K562 (cell line): ENCODE measurements at regions not wholly inside any gene's neighbourhood (a gene's known extent, or its start where the extent isn't known, plus 50 kb on each side); places are given as distances from the start of the nearest gene placed in this dataset.

Experiments used
- CBX5 ChIP-seq: IDR thresholded peaks from 2 replicates; pipeline ENCODE4 v1.6.1; 2014; ENCODE audit warnings: low read depth, borderline replicate concordance
- FOSL1 ChIP-seq: fragments of 200-800 bp; sonication (Bioruptor generic); conservative IDR thresholded peaks from 2 replicates; pipeline ENCODE4 v1.6.1; 2016; ENCODE audit warnings: missing genetic modification characterization, missing compliant biosample characterization
- FUS ChIP-seq: fragments of 200-400 bp; formaldehyde crosslinking; optimal IDR thresholded peaks from 2 replicates; pipeline ENCODE3; 2017; ENCODE audit warnings: low read depth, low read length
- LARP7 ChIP-seq: fragments of 450-650 bp; IDR thresholded peaks from 2 replicates; pipeline ENCODE4 v1.6.1; 2016
- PRPF4 ChIP-seq: fragments of 200-400 bp; formaldehyde crosslinking; IDR thresholded peaks from one replicate; pipeline ENCODE4 v1.6.1; 2017; ENCODE audit warnings: low read length, low read depth, mild to moderate bottlenecking; ENCODE audit not compliant: insufficient read depth, poor library complexity, severe bottlenecking
- RCOR1 ChIP-seq, 2 experiments: IDR thresholded peaks; 2 replicates each; pipeline ENCODE4 v1.6.1; 2012; ENCODE audit warnings: low read depth in 2 of 2, low read length in 2 of 2, borderline replicate concordance in 1 of 2, improper control_type of control experiment in 1 of 2
- ZNF3 ChIP-seq: fragments of 250-450 bp; sonication (Bioruptor Pico); IDR thresholded peaks from 2 replicates; pipeline ENCODE4 v1.5.0; 2021; ENCODE audit warnings: mild to moderate bottlenecking, moderate library complexity
- TF ChIP-seq, protein P1 (sequence below), 2 experiments: fragments of 450-650 bp; IDR thresholded peaks; 2 replicates each; pipeline ENCODE4 v1.6.1; 2016; ENCODE audit warnings: mild to moderate bottlenecking in 2 of 2, borderline replicate concordance in 1 of 2, low read depth in 1 of 2, moderate library complexity in 1 of 2
- TF ChIP-seq, protein P2 (sequence below): fragments of 450-650 bp; IDR thresholded peaks from 2 replicates; pipeline ENCODE4 v1.6.1; 2016; ENCODE audit warnings: antibody characterized with exemption
- TF ChIP-seq, protein P3 (sequence below), 2 experiments: IDR thresholded peaks; 2 replicates each; pipeline ENCODE4 v1.6.1; 2011; ENCODE audit warnings: borderline replicate concordance in 1 of 2, control low read depth in 1 of 2, low read depth in 1 of 2, low read length in 1 of 2, mild to moderate bottlenecking in 1 of 2, mixed read lengths in 1 of 2, moderate library complexity in 1 of 2; ENCODE audit not compliant: insufficient read depth in 1 of 2, insufficient read length in 1 of 2, poor library complexity in 1 of 2, severe bottlenecking in 1 of 2; ENCODE audit errors: extremely low read depth in 1 of 2
- TF ChIP-seq, protein P4 (sequence below): fragments of 150-350 bp; IDR thresholded peaks from 2 replicates; pipeline ENCODE4 v1.6.1; 2014; ENCODE audit warnings: low read depth, mild to moderate bottlenecking, low read length, borderline replicate concordance

DNA sequence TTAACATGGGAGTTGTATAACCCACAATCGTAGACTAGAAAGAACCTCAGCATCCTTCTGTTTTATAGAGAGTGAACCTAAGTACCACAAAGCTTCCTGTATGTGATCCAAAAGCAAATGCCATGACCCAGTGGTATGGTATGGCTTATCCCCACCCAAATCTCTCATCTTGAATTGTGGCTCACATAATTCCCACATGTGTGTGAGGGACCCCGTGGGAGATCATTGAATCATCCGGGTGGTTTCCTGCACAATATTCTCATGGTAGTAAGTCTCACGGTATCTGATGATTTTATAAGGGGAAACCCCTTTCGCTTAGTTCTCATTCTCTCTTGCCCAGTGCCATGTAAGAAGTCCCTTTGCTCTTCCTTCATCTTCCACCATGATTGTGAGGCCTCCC, 587.9 kb downstream of the LMO7 start (continued):
- TF ChIP-seq RCOR1 (IDR thresholded peaks at IDR 0.05; ENCODE audit: borderline replicate concordance in 1 of 2, low read depth in 2 of 2, low read length in 2 of 2) = no peak
- TF ChIP-seq FOSL1 (tag) = no peak
- TF ChIP-seq LARP7 = no peak
- TF ChIP-seq, protein P1, sequence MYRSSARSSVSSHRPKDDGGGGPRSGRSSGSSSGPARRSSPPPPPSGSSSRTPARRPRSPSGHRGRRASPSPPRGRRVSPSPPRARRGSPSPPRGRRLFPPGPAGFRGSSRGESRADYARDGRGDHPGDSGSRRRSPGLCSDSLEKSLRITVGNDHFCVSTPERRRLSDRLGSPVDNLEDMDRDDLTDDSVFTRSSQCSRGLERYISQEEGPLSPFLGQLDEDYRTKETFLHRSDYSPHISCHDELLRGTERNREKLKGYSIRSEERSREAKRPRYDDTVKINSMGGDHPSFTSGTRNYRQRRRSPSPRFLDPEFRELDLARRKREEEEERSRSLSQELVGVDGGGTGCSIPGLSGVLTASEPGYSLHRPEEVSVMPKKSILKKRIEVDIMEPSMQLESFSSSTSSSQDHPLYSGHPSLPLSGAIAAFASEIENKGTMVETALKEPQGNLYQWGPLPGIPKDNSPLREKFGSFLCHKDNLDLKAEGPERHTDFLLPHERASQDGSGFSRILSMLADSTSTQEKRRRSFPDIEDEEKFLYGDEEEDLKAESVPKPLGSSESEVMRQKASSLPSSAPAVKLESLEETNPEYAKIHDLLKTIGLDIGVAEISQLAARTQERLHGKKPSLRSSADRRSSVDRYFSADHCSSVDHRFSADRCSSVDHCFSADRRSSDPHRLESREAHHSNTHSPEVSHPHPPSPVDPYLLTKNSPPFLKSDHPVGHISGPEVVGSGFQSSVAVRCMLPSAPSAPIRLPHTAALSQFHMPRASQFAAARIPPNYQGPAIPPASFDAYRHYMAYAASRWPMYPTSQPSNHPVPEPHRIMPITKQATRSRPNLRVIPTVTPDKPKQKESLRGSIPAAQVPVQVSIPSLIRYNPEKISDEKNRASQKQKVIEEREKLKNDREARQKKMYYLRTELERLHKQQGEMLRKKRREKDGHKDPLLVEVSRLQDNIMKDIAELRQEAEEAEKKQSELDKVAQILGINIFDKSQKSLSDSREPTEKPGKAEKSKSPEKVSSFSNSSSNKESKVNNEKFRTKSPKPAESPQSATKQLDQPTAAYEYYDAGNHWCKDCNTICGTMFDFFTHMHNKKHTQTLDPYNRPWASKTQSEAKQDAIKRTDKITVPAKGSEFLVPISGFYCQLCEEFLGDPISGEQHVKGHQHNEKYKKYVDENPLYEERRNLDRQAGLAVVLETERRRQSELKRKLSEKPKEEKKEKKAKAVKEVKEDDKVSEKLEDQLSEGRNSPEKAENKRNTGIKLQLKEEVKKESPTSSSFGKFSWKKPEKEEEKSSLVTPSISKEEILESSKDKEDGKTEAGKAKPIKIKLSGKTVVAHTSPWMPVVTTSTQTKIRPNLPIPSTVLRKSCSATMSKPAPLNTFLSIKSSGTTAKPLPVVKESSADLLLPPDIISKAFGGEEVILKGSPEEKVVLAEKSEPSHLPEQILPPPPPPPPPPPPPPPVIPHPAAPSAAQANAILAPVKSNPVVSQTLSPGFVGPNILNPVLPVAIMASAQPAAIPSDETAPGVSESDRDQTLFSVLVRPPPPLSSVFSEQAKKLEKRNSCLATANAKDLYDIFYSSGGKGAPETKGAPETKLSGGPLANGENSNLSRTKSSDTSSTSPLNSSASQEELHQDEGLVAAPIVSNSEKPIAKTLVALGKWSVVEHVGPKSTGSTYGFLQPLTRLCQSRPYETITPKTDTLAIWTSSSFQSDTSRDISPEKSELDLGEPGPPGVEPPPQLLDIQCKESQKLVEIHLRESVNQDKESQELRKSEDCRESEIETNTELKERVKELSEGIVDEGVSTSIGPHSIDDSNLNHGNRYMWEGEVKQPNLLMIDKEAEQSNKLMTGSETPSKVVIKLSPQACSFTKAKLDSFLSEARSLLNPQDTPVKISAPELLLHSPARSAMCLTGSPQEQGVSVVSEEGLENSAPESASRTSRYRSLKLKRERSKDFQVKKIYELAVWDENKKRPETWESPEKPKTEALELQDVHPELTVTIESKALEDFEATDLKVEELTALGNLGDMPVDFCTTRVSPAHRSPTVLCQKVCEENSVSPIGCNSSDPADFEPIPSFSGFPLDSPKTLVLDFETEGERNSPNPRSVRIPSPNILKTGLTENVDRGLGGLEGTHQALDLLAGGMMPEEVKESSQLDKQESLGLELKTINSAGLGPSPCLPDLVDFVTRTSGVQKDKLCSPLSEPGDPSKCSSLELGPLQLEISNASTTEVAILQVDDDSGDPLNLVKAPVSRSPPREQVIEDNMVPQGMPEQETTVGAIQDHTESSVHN (IDR thresholded peaks at IDR 0.05; ENCODE audit: borderline replicate concordance in 1 of 2, low read depth in 1 of 2) = no peak
- TF ChIP-seq CBX5 = no peak
- TF ChIP-seq ZNF3 = no peak
- TF ChIP-seq, protein P2, sequence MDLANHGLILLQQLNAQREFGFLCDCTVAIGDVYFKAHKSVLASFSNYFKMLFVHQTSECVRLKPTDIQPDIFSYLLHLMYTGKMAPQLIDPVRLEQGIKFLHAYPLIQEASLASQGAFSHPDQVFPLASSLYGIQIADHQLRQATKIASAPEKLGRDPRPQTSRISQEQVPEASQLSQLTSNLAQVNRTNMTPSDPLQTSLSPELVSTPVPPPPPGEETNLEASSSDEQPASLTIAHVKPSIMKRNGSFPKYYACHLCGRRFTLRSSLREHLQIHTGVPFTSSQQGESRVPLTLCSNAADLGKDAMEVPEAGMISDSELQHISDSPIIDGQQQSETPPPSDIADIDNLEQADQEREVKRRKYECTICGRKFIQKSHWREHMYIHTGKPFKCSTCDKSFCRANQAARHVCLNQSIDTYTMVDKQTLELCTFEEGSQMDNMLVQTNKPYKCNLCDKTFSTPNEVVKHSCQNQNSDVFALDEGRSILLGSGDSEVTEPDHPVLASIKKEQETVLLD = no peak
- TF ChIP-seq FUS = no peak
- TF ChIP-seq, protein P3, sequence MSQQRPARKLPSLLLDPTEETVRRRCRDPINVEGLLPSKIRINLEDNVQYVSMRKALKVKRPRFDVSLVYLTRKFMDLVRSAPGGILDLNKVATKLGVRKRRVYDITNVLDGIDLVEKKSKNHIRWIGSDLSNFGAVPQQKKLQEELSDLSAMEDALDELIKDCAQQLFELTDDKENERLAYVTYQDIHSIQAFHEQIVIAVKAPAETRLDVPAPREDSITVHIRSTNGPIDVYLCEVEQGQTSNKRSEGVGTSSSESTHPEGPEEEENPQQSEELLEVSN (IDR thresholded peaks at IDR 0.05; ENCODE audit: borderline replicate concordance in 1 of 2, extremely low read depth in 1 of 2, insufficient read depth in 1 of 2, insufficient read length in 1 of 2, low read depth in 1 of 2, low read length in 1 of 2, poor library complexity in 1 of 2, severe bottlenecking in 1 of 2) = no peak
- TF ChIP-seq, protein P4, sequence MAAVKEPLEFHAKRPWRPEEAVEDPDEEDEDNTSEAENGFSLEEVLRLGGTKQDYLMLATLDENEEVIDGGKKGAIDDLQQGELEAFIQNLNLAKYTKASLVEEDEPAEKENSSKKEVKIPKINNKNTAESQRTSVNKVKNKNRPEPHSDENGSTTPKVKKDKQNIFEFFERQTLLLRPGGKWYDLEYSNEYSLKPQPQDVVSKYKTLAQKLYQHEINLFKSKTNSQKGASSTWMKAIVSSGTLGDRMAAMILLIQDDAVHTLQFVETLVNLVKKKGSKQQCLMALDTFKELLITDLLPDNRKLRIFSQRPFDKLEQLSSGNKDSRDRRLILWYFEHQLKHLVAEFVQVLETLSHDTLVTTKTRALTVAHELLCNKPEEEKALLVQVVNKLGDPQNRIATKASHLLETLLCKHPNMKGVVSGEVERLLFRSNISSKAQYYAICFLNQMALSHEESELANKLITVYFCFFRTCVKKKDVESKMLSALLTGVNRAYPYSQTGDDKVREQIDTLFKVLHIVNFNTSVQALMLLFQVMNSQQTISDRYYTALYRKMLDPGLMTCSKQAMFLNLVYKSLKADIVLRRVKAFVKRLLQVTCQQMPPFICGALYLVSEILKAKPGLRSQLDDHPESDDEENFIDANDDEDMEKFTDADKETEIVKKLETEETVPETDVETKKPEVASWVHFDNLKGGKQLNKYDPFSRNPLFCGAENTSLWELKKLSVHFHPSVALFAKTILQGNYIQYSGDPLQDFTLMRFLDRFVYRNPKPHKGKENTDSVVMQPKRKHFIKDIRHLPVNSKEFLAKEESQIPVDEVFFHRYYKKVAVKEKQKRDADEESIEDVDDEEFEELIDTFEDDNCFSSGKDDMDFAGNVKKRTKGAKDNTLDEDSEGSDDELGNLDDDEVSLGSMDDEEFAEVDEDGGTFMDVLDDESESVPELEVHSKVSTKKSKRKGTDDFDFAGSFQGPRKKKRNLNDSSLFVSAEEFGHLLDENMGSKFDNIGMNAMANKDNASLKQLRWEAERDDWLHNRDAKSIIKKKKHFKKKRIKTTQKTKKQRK = no peak
- no peak for TF ChIP-seq PRPF4
